DMS79 treated with DMSO at 0.1 percent for 48 hours (cell line): ENCODE measurements at regions not wholly inside any gene's neighbourhood (a gene's known extent, or its start where the extent isn't known, plus 50 kb on each side); places are given as distances from the start of the nearest gene placed in this dataset.

Experiments
- DNase-seq: peaks from one replicate; lab custom pipeline; 2025; lab: John Stamatoyannopoulos, UW

GRCh38 chr9:111195766-111196165 lies 134.3 kb downstream of the OR2K2 start:
- no peak for DNase-seq

GRCh38 chr9:111193095-111193494 lies 136.9 kb downstream of the OR2K2 start:
- DNase-seq: no peak

- DNase-seq: no peak
These were observed 137.4 kb downstream of the OR2K2 start for GRCh38 chr9:111192650-111193049.

- no peak for DNase-seq
These were observed 139.7 kb downstream of the OR2K2 start for GRCh38 chr9:111190347-111190746.

- no peak for DNase-seq
These were observed 142.6 kb downstream of the OR2K2 start for GRCh38 chr9:111187376-111187775.

- DNase-seq: no peak
These were observed 143.9 kb downstream of the OR2K2 start for GRCh38 chr9:111186021-111186530.

- no peak for DNase-seq
These were observed 142.5 kb upstream of the LPAR1 start for GRCh38 chr9:111180811-111181210.

- no peak for DNase-seq
These were observed 141.3 kb upstream of the LPAR1 start for GRCh38 chr9:111179577-111179976.

- no peak for DNase-seq
These were observed 140.2 kb upstream of the LPAR1 start for GRCh38 chr9:111178331-111179055.

GRCh38 chr9:111176511-111176910 lies 138.2 kb upstream of the LPAR1 start:
- no peak for DNase-seq

- no peak for DNase-seq
These were observed 137.1 kb upstream of the LPAR1 start for GRCh38 chr9:111175350-111175749.

GRCh38 chr9:111167341-111167740 lies 129.1 kb upstream of the LPAR1 start:
- DNase-seq: no peak

GRCh38 chr9:111163716-111164389 lies 125.6 kb upstream of the LPAR1 start:
- DNase-seq: no peak

GRCh38 chr9:111162026-111162425 lies 123.8 kb upstream of the LPAR1 start:
- DNase-seq: no peak

- DNase-seq: no peak
These were observed 122.7 kb upstream of the LPAR1 start for GRCh38 chr9:111161015-111161415.

GRCh38 chr9:111158999-111159398 lies 120.7 kb upstream of the LPAR1 start:
- DNase-seq: no peak

- no peak for DNase-seq
These were observed 120.1 kb upstream of the LPAR1 start for GRCh38 chr9:111158363-111158762.

- DNase-seq: no peak
These were observed 115.9 kb upstream of the LPAR1 start for GRCh38 chr9:111154081-111154562.

- no peak for DNase-seq
These were observed 114.5 kb upstream of the LPAR1 start for GRCh38 chr9:111152614-111153406.

GRCh38 chr9:111151537-111151936 lies 113.3 kb upstream of the LPAR1 start:
- DNase-seq: no peak

- no peak for DNase-seq
These were observed 111.9 kb upstream of the LPAR1 start for GRCh38 chr9:111150181-111150580.

- DNase-seq: no peak
These were observed 110.9 kb upstream of the LPAR1 start for GRCh38 chr9:111149018-111149759.
